Right lobe of liver (tissue), 4 donors: ENCODE measurements at regions not wholly inside any gene's neighbourhood (a gene's known extent, or its start where the extent isn't known, plus 50 kb on each side); places are given as distances from the start of the nearest gene placed in this dataset.

ENCODE experiments used
- POLR2A ChIP-seq: fragments of 450-650 bp; IDR thresholded peaks from one replicate; pipeline ENCODE4 v1.6.1; 2017; ENCODE audit warnings: antibody characterized with exemption, mild to moderate bottlenecking
- TF ChIP-seq, protein P1 (sequence below), 4 donors: fragments of 200-600 bp in 3 of 4; fragments of 450-650 bp in 1 of 4; IDR thresholded peaks; one replicate each; pipeline versions ENCODE4 v1.5.1 to v1.8.0; 2016 to 2022; ENCODE audit warnings: antibody characterized with exemption in 4 of 4, mild to moderate bottlenecking in 2 of 4
- donor health status: DM: no; HTN: no; CAD: no.
- donor health status: DM: no; HTN: no; CAD: no.
- donor health status: DM: no; HTN: yes; CAD: no.

DNA sequence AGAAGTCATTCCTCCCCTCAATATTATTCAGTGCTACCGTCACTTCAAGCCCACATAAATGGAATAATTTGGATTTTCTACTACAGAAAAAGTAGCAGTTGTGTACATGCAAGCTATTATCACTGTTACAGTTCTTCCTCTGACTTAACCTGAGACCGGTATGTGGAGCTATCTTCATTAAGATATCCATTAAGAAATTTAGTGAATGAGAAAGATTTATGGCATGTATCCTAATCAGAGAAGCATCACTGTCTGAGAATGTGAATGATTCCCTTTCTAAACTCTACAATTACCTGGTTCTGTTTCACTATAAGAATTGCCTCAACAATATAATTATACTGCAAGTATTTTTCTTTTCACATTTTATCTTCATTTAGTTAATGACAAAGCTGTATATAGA lies 278.7 kb downstream of the KLF5 start:
- TF ChIP-seq, protein P1, sequence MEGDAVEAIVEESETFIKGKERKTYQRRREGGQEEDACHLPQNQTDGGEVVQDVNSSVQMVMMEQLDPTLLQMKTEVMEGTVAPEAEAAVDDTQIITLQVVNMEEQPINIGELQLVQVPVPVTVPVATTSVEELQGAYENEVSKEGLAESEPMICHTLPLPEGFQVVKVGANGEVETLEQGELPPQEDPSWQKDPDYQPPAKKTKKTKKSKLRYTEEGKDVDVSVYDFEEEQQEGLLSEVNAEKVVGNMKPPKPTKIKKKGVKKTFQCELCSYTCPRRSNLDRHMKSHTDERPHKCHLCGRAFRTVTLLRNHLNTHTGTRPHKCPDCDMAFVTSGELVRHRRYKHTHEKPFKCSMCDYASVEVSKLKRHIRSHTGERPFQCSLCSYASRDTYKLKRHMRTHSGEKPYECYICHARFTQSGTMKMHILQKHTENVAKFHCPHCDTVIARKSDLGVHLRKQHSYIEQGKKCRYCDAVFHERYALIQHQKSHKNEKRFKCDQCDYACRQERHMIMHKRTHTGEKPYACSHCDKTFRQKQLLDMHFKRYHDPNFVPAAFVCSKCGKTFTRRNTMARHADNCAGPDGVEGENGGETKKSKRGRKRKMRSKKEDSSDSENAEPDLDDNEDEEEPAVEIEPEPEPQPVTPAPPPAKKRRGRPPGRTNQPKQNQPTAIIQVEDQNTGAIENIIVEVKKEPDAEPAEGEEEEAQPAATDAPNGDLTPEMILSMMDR (IDR thresholded peaks at IDR 0.05): no peak
- TF ChIP-seq POLR2A: no peak
